CD1c-positive myeloid dendritic cell (primary cell): ENCODE measurements at regions not wholly inside any gene's neighbourhood (a gene's known extent, or its start where the extent isn't known, plus 50 kb on each side); places are given as distances from the start of the nearest gene placed in this dataset.
"Not testable (repeated sequence)": the region's sequence is repeated elsewhere in the genome, so short reads cannot be mapped to it uniquely, and the experiment has no call there.

Experiments
- DNase-seq: peaks from one replicate; pipeline ENCODE4 v3.0.0-alpha.2; 2016; ENCODE audit errors: extremely low spot score

DNA sequence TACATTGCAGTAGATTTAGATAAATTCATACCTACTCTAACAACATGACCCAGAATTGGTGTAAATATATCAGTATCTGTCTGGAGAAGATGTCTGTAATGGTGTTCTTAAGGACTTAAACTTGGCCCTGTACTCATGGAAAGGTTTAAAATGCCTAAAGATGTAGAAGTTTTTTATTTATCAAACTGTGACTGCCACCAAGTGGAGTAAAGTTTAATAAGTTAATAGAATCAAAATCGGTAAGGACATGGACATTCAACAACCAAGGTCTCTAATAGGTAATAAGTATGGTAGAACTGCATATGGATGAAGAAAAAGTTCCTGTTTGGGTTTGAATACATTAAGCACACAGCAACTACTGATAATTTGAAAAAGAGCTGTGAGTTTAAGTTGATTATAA, 474.0 kb upstream of the NDST3 start:
- no peak for DNase-seq

GRCh38 chr4:117574085-117574484, 460.2 kb upstream of the NDST3 start:
- DNase-seq = no peak

DNA sequence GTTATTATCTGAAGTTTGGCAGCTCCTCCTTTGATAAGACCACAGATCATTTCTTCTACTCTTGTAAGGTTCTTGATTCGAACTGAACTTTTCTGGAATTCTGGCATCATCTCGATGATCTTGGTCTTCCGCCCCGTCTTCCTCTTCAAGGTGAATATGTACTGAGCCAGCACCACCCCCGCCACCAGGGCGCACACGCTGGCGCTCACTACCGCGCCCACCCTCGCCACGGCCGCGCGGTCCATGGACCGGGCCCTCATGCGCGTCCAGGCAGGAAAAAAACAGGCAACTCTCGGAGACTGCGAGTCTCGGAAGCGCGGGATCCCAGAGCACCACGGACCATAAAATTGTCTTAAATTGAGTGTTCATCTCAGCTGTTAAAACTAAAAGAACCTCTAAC, 458.4 kb upstream of the NDST3 start:
- DNase-seq = no peak

DNA sequence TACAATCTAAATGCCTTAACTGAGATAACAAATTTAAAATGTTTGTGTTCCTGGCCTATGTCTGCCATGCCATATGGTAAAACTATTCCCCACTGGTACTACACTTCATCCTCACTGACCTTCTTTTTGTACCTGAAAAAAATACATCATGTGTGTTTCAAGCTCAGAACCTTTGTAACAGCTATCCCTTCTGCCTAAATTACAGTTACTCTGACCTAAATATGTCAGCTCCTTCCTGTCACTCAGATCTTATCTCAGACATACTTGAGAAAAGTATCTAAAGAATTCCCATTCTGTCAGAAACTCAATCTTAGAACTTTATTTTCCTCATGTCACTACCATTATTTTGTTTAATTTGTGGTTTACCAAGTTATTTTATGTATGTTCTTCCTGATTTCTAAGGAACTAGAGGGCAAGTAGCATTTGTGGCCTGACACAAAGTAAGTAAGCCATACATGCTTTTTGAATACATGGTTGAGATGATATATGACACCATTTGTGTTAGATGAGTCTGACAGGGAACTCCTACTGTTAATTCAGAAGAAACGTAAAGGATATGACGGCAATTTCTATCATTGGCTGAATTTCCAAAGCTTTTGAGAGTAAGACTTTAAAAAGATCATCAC, 456.5 kb upstream of the NDST3 start:
- no peak for DNase-seq

DNA sequence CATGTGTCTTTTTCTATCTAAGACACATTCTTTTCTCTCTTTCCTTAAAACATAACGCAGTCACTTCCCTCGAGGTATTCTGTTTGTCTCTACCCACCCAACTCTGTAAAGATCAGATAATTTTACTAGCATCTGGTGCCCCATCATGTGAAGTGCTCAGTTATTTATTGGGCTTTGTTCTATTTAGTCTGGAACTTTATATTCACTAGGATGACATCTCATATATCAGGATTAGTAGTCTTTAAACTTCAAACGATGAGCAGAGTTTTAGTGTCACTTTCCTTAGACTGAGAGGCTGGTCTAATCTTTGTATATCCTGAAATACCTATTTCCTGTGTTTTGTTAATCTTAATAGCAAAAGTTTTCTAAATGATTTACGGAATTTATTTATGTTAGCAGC, 445.5 kb upstream of the NDST3 start:
- no peak for DNase-seq

GRCh38 chr4:117596917-117597480, 437.3 kb upstream of the NDST3 start:
- no peak for DNase-seq

- DNase-seq = not testable (repeated sequence)
Observed at GRCh38 chr4:117599393-117599792, 434.9 kb upstream of the NDST3 start.

- not testable (repeated sequence) for DNase-seq
Observed at GRCh38 chr4:117600936-117601335, 433.4 kb upstream of the NDST3 start.

- no peak for DNase-seq
Observed at GRCh38 chr4:117610706-117611308, 423.5 kb upstream of the NDST3 start.

- DNase-seq = no peak
Observed at GRCh38 chr4:117621673-117622072, 412.6 kb upstream of the NDST3 start.

DNA sequence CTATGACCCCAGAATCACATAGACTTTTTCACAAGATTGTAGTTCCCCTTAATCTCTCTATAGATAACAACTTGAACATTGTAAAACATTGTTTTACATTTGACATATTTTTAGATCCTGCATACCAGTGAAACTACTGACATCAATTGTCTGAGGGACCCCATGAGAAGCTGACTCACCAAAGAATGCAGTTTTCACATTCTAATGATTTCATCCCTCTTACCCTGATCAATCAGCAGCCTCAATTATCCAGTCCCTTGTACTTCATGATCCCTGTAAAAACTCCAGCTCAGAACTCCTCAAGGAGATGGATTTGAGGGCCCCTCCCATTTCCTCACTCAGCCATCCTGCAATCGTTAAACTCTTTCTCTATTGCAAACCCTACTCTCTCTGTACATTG, 411.0 kb upstream of the NDST3 start:
- DNase-seq = no peak

- no peak for DNase-seq
Observed at GRCh38 chr4:117626664-117627063, 407.6 kb upstream of the NDST3 start.

- no peak for DNase-seq
Observed at GRCh38 chr4:117634716-117635115, 399.6 kb upstream of the NDST3 start.

- DNase-seq = no peak
Observed at GRCh38 chr4:117637347-117637746, 396.9 kb upstream of the NDST3 start.

GRCh38 chr4:117640836-117641235, 393.4 kb upstream of the NDST3 start:
- DNase-seq = no peak

DNA sequence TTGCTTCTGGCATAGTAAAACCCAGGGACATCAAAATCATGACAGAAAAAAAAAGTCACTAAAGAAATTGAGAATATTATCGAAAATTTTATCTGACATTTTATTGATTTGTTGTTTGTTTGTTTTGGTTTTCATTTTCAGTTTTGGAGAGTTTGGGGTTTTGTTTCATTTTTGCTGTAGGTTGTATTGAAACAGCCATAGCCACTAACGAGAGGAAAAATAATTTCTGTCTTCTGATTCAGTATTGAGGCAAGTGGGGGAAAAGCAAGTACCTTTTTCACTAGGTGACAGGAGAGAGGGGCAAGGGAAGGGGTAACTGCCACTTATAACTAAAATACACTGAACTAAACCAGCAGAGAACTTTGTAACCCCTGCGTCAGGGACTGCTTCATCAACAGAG, 392.8 kb upstream of the NDST3 start:
- DNase-seq = no peak

DNA sequence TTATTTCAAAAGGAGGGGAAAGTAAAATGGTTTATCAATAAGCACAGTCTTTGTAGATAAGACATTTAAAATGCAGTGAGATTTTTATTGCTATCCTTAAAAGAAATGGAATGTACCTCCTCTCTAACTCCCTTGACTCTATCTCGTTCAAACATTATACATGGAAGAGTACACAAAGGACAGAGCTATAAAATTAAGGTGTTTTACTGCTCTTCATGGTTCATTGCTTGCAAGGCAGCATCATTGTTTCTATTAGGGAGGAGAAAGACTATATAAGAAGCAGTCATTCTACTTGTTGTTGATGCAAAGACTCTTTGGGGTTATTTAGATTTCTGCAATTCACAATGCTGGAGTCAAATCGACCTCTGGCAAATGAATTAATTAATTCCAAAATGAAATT, 380.2 kb upstream of the NDST3 start:
- DNase-seq = no peak

- no peak for DNase-seq
Observed at GRCh38 chr4:117660668-117661067, 373.6 kb upstream of the NDST3 start.

GRCh38 chr4:117661091-117662072, 372.9 kb upstream of the NDST3 start:
- no peak for DNase-seq

DNA sequence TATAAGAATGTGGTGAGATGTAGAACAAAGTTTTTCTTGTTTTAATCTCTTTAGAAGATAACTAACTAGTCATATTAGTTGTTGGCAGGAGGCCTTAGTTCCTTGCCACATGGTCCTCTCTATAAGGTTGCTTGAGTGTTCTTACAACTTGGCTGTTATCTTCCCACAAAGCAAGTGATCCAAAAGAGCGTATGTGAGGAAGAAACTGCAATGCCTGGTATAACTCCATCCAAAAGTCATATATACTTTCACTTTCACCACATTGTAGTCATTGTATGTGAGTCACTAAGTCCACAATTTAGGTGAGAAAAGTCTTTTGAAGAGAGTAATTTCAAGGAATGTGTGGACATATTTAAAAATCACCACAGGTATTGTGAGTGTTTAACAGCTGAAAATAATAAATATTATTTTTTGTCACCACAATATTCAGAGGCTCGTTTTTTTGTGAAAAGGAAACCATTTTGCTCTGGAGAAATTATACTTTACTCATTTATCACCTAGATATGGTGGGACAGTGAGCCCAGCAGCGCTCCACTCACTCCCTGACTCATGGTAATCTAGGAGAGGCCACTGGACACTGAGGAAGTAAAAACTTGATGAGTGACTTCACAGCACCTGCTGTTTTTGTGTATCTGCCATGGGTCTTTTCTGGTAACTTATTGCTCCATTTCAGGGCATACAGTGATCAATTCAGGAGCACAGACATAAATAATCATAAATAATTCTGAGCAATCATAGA, 369.4 kb upstream of the NDST3 start:
- no peak for DNase-seq

DNA sequence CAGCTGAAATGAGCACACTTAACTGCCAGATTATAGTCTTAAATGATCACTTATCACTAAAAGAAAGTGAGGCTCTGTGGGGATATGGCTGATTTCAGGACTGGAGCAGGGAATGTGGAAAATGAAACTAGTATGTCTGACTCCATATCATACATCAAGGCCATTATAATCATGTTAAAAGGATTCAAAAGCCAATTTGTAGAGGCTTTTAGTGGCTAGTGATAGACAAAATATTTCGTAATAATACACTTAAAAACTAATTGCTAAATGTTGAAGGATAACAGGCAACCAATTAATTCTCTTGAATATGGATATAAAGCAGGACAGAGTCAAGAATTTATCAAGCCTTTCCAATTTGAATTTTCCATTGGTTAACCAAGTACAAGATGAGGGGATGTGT, 358.1 kb upstream of the NDST3 start:
- DNase-seq = no peak

DNA sequence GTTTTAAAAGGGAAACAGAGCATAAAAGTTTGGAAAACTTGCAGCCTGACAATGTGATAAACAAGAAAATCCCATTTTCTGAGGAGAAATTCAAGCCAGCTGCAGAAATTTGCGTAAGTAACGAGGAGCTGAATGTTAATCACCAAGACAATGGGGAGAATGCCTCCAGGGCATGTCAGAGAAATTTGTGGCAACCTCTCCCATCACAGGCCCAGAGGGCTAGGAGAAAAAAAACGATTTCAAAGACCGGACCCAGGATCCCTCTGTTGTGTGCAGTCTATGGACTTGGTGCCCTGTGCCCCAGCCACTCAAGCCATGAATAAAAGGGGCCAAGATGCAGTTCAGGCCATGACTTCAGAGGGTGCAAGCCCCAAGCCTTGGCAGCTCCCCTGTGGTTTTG, 355.4 kb upstream of the NDST3 start:
- DNase-seq = no peak
